ENCODE measurements at regions not wholly inside any gene's neighbourhood (a gene's known extent, or its start where the extent isn't known, plus 50 kb on each side); places are given as distances from the start of the nearest gene placed in this dataset.

DNA sequence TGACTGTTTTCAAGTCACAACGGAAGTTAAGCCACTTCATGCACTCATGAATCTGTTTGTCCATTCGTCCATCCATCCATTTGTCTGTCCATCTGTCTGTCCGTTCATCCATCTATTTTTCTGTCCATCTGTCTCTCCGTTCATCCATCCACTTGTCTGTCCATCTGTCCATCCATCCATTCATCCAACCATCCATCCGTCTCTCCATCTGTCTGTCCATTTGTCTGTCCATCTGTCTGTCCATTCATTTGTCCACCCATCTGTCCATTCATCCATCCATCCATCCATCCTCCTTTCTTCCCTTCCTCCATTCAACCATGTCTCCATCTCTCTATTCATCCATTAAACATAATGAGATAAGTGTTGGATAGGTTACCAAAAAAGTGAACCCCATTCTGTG, 123.5 kb upstream of the UQCRFS1 start:
- TF ChIP-seq, protein P1, sequence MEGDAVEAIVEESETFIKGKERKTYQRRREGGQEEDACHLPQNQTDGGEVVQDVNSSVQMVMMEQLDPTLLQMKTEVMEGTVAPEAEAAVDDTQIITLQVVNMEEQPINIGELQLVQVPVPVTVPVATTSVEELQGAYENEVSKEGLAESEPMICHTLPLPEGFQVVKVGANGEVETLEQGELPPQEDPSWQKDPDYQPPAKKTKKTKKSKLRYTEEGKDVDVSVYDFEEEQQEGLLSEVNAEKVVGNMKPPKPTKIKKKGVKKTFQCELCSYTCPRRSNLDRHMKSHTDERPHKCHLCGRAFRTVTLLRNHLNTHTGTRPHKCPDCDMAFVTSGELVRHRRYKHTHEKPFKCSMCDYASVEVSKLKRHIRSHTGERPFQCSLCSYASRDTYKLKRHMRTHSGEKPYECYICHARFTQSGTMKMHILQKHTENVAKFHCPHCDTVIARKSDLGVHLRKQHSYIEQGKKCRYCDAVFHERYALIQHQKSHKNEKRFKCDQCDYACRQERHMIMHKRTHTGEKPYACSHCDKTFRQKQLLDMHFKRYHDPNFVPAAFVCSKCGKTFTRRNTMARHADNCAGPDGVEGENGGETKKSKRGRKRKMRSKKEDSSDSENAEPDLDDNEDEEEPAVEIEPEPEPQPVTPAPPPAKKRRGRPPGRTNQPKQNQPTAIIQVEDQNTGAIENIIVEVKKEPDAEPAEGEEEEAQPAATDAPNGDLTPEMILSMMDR (IDR thresholded peaks at IDR 0.05): no peak
- TF ChIP-seq EP300 (IDR thresholded peaks at IDR 0.05) (no peak), POLR2A (IDR thresholded peaks at IDR 0.05) (no peak), POLR2AphosphoS5 (IDR thresholded peaks at IDR 0.05) (no peak)
- WGBS, 2 donors (ENCODE audit: low coverage in 1 of 2): 67 to 75% methylated on average over 5 of the region's 5 CpGs

DNA sequence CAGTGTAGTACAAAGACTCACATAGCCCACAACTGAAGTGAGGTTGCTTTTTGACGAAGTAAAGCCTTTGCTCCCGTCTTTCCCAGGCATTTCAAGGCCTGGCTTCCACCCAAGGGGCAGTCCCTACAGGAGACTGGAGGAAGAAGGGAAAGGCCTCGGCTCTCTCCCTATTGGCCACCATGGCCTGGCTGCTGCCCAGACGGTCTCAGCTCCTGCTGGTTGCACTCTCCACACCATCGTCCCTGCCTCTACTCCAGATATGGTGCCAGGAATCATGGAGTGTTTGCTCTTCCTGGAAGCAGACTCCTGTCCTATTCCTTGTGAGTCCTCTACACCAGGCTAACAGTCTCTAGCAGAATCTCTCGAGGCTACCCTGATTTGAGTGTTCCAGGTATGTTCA, 124.1 kb upstream of the UQCRFS1 start:
- Histone ChIP-seq H3K27ac (no peak overlapping the region), H3K9me3 (peaks cover 0 to 21% (median 0%) of the 10 kb centered on the region in 3 donors), H3K36me3 (no peaks in the 10 kb centered on the region), H3K27me3 (peaks cover 24% of the 10 kb centered on the region), H3K4me3 (no peak overlapping the region), H3K4me1 (no peaks in the 10 kb centered on the region)
- ATAC-seq: no peak
- TF ChIP-seq, protein P1 (IDR thresholded peaks at IDR 0.05): no peak
- TF ChIP-seq POLR2AphosphoS5 (IDR thresholded peaks at IDR 0.05) (no peak), POLR2A (IDR thresholded peaks at IDR 0.05) (no peak), EP300 (IDR thresholded peaks at IDR 0.05) (no peak)
- WGBS, 2 donors (ENCODE audit: low coverage in 1 of 2): 33% methylated on average over 5 of the region's 6 CpGs; no CpG with 5 or more reads in 1 of the 2 donors

More for the DNA sequence above, 123.5 kb upstream of the UQCRFS1 start:
- no peak overlapping the region for H3K27ac ChIP-seq
- peaks cover 0 to 15% (median 0%) of the 10 kb centered on the region in 3 donors for H3K9me3 ChIP-seq
- no peaks in the 10 kb centered on the region for H3K4me1 ChIP-seq
- H3K27me3 ChIP-seq: peaks cover 29% of the 10 kb centered on the region
- H3K4me3 ChIP-seq: no peak overlapping the region
- ATAC-seq: no peak
- H3K36me3 ChIP-seq: no peaks in the 10 kb centered on the region

DNA sequence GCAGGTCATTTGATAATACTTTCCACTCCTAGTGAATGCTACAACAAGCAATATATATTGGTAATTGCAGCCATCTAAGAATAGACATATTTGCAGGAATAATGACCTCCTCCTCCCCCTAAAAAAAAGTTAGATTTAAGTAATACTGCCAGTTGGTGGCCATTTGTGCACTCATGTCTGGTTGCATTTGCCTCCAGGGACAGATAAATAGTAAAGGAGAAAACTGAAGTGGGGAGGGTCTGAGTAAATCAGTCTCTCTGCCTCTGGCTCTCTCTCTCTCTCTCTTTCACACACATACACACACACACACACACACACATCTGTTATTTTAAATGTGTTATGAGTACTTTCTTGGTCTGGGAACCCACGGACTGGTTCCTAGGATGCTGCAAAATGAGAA, 125.5 kb upstream of the UQCRFS1 start:
- WGBS, 2 donors (ENCODE audit: low coverage in 1 of 2): 40 to 60% methylated on average over 1 of the region's 1 CpG
- no peak for TF ChIP-seq POLR2A (IDR thresholded peaks at IDR 0.05)
- no peak for TF ChIP-seq EP300 (IDR thresholded peaks at IDR 0.05)
- TF ChIP-seq POLR2AphosphoS5 (IDR thresholded peaks at IDR 0.05): no peak
- TF ChIP-seq, protein P1 (IDR thresholded peaks at IDR 0.05): no peak

DNA sequence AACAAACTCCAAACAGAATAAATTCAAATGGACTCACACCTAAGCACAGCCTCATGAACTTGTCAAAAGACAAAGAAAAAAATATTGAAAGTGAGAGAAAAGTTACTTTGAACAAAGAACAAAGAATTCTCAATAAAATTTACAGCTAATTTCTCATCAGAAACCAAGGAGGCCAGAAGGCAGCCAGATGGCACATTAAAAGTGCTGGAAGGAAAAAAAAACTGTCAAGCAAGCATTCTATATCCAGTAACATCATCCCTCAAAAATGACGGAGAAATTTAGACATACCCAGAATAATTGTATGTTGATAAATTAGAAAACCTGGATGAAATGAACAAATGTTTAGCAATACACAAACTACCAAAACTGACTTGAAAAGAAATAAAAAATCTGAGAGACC, 129.8 kb upstream of the UQCRFS1 start:
- peaks cover 0 to 73% (median 0%) of the 10 kb centered on the region in 3 donors for H3K9me3 ChIP-seq
- ATAC-seq: no peak
- H3K27ac ChIP-seq: no peak overlapping the region
- WGBS, 2 donors (ENCODE audit: low coverage in 1 of 2): 71 to 100% methylated on average over 1 of the region's 1 CpG
- H3K4me3 ChIP-seq: no peak overlapping the region
- no peaks in the 10 kb centered on the region for H3K36me3 ChIP-seq
- TF ChIP-seq POLR2AphosphoS5 (IDR thresholded peaks at IDR 0.05) (no peak), POLR2A (IDR thresholded peaks at IDR 0.05) (no peak), EP300 (IDR thresholded peaks at IDR 0.05) (no peak)
- TF ChIP-seq, protein P1 (IDR thresholded peaks at IDR 0.05): no peak
- no peaks in the 10 kb centered on the region for H3K4me1 ChIP-seq
- peaks cover 15% of the 10 kb centered on the region for H3K27me3 ChIP-seq

More for the DNA sequence above, 125.5 kb upstream of the UQCRFS1 start:
- Histone ChIP-seq H3K4me1 (no peaks in the 10 kb centered on the region), H3K27me3 (peaks cover 24% of the 10 kb centered on the region), H3K4me3 (no peak overlapping the region), H3K9me3 (peaks cover 0 to 33% (median 0%) of the 10 kb centered on the region in 3 donors), H3K27ac (no peak overlapping the region), H3K36me3 (no peaks in the 10 kb centered on the region)
- no peak for ATAC-seq

DNA sequence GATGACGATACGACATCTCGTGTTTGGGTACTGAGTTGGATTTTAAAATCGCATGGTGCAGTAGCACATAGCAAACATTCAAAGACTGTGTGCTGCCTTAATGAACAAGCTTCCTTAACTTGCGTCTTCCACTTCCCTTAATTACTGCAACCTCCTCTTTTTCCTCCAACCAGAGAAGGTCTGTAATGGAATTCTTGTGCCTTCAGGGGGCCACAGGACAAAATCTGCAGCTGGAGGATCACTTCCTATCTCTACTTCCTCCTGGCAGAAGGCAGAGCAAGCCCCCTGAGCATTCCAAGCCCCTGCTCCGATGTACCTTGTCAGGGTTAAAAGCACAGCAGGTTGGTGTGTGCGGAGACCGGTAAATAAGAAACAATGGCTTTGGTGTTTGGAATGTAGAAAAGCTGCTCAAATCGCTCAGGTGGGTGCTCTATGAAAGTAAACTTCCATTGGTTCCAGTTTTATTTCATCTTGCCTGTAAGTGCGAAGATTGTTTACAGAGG, 151.3 kb upstream of the UQCRFS1 start:
- no peak for ATAC-seq
- WGBS, 2 donors (ENCODE audit: low coverage in 1 of 2): 46 to 48% methylated on average over 9 to 10 of the region's 10 CpGs
- Histone ChIP-seq H3K4me3 (no peak overlapping the region), H3K4me1 (no peaks in the 10 kb centered on the region), H3K27ac (no peak overlapping the region), H3K36me3 (no peaks in the 10 kb centered on the region), H3K9me3 (peaks cover 1 to 10% (median 2%) of the 10 kb centered on the region in 3 donors), H3K27me3 (peaks cover 22% of the 10 kb centered on the region)
- TF ChIP-seq POLR2A (IDR thresholded peaks at IDR 0.05) (no peak), POLR2AphosphoS5 (IDR thresholded peaks at IDR 0.05) (no peak), EP300 (IDR thresholded peaks at IDR 0.05) (no peak)
- TF ChIP-seq, protein P1 (IDR thresholded peaks at IDR 0.05): no peak
